ENCODE measurements at regions not wholly inside any gene's neighbourhood (a gene's known extent, or its start where the extent isn't known, plus 50 kb on each side); places are given as distances from the start of the nearest gene placed in this dataset.

DNA sequence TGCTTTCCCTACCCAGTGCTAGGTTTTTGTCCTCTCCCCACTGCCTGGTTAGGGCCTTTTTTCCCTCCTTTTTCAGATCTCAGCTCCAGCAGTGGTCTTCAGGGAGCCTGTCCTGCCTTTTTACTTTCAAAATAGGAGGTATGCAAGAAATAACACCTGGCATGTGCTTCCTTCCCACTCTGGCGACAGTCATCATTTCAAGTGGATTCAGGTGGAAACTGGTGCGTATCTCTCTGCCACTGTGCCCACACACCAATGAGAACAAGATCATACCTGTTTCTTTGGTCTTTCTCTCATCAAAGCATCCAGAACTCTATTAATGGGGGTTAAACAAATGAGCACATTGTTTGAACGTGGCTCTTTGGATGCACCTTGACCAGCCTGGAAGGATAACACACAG lies 95.7 kb upstream of the GGTLC1 start:
- TF ChIP-seq, protein P1, sequence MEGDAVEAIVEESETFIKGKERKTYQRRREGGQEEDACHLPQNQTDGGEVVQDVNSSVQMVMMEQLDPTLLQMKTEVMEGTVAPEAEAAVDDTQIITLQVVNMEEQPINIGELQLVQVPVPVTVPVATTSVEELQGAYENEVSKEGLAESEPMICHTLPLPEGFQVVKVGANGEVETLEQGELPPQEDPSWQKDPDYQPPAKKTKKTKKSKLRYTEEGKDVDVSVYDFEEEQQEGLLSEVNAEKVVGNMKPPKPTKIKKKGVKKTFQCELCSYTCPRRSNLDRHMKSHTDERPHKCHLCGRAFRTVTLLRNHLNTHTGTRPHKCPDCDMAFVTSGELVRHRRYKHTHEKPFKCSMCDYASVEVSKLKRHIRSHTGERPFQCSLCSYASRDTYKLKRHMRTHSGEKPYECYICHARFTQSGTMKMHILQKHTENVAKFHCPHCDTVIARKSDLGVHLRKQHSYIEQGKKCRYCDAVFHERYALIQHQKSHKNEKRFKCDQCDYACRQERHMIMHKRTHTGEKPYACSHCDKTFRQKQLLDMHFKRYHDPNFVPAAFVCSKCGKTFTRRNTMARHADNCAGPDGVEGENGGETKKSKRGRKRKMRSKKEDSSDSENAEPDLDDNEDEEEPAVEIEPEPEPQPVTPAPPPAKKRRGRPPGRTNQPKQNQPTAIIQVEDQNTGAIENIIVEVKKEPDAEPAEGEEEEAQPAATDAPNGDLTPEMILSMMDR (conservative IDR thresholded peaks at IDR 0.05 in 1 of 2, IDR thresholded peaks at IDR 0.05 in 1 of 2; ENCODE audit: low read depth in 1 of 2, low read length in 2 of 2), result no peak
- TF ChIP-seq EZH2 (IDR thresholded peaks at IDR 0.05; ENCODE audit: low read length, missing control alignments), result no peak
